Left ventricle myocardium inferior (tissue), 1 donor: ENCODE measurements at regions not wholly inside any gene's neighbourhood (a gene's known extent, or its start where the extent isn't known, plus 50 kb on each side); places are given as distances from the start of the nearest gene placed in this dataset.

Experiments used
- DNase-seq: peaks from one replicate; pipeline ENCODE4 v3.0.0-alpha.2; 2020
- H3K27ac ChIP-seq: fragments of 200-600 bp; replicated peaks from 2 replicates; pipeline ENCODE4 v1.8.0; 2021
- H3K27me3 ChIP-seq: fragments of 200-600 bp; 2 replicates; pipeline ENCODE4 v1.8.0; 2021; ENCODE audit warnings: low read depth
- H3K36me3 ChIP-seq: fragments of 200-600 bp; 2 replicates; pipeline ENCODE4 v1.8.0; 2021
- H3K4me1 ChIP-seq: fragments of 200-600 bp; 2 replicates; pipeline ENCODE4 v1.8.0; 2021
- H3K4me3 ChIP-seq: fragments of 200-600 bp; 2 replicates; pipeline ENCODE4 v1.8.0; 2021; ENCODE audit warnings: mild to moderate bottlenecking, moderate library complexity
- H3K9me3 ChIP-seq: fragments of 200-600 bp; replicated peaks from 2 replicates; pipeline ENCODE4 v1.8.0; 2021
- intact Hi-C: fragments of 100-400 bp; cut with micrococcal nuclease; formaldehyde crosslinking; loops from one replicate; pipeline ENCODE4 v1.11.0; 2022
- TF ChIP-seq, protein P1 (sequence below): fragments of 200-600 bp; IDR thresholded peaks from 2 replicates; pipeline ENCODE4 v1.8.0; 2021; ENCODE audit warnings: antibody characterized with exemption, mild to moderate bottlenecking, borderline replicate concordance
- donor health status: DM: no; HTN: yes; CAD: no; lungs with severe emphysema.

DNA sequence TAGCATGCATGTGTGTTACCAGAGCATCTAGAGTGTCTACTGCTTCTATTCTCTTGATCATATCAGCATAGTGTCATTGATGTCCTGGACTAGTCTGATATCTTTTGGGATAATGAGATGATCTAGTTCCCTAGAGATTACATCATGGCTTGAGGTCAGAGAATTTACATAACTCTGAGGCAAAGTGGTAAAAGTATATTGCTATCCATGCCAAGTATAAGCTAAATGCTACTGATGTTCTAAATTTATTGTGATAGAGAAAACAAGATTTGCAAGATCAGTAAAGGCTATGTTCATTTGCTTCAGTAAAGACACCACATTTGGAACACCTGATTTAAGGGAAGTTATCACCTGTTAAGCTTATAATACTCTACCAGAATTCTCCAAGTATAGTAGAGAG is 280.7 kb upstream of the PSMD7 start:
- no peak for DNase-seq
- Histone ChIP-seq H3K9me3 (no peaks in the 10 kb centered on the region), H3K27ac (no peak overlapping the region), H3K27me3 (peaks cover 9% of the 10 kb centered on the region), H3K4me3 (no peak overlapping the region), H3K4me1 (no peaks in the 10 kb centered on the region), H3K36me3 (no peaks in the 10 kb centered on the region)
- TF ChIP-seq, protein P1, sequence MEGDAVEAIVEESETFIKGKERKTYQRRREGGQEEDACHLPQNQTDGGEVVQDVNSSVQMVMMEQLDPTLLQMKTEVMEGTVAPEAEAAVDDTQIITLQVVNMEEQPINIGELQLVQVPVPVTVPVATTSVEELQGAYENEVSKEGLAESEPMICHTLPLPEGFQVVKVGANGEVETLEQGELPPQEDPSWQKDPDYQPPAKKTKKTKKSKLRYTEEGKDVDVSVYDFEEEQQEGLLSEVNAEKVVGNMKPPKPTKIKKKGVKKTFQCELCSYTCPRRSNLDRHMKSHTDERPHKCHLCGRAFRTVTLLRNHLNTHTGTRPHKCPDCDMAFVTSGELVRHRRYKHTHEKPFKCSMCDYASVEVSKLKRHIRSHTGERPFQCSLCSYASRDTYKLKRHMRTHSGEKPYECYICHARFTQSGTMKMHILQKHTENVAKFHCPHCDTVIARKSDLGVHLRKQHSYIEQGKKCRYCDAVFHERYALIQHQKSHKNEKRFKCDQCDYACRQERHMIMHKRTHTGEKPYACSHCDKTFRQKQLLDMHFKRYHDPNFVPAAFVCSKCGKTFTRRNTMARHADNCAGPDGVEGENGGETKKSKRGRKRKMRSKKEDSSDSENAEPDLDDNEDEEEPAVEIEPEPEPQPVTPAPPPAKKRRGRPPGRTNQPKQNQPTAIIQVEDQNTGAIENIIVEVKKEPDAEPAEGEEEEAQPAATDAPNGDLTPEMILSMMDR = no peak
- intact Hi-C loops = no loop called here

DNA sequence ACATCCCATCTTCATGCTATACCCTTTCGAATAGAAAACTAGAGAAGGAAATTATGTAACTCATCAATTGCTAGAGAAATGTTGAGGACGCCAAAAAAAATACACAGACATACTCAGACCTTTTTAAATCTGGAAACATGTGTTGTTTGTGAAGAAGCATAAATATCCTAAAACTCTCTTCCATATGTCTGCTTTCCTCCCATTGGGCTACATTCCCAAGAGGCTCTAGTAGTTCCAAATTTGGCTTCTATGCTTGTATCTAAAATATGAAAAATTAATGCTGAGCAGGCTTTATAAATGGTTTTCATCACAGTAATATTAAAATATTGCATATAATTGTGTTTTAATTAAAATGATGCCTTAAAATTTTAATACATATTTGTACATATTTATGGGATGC is 297.9 kb upstream of the PSMD7 start:
- TF ChIP-seq, protein P1 = no peak
- no peak overlapping the region for H3K4me3 ChIP-seq
- H3K27ac ChIP-seq = no peak overlapping the region
- DNase-seq = no peak
- H3K36me3 ChIP-seq = no peaks in the 10 kb centered on the region
- H3K9me3 ChIP-seq = peaks cover 39% of the 10 kb centered on the region
- H3K27me3 ChIP-seq = no peaks in the 10 kb centered on the region
- H3K4me1 ChIP-seq = peaks cover 3% of the 10 kb centered on the region
- intact Hi-C loops = no loop called here

DNA sequence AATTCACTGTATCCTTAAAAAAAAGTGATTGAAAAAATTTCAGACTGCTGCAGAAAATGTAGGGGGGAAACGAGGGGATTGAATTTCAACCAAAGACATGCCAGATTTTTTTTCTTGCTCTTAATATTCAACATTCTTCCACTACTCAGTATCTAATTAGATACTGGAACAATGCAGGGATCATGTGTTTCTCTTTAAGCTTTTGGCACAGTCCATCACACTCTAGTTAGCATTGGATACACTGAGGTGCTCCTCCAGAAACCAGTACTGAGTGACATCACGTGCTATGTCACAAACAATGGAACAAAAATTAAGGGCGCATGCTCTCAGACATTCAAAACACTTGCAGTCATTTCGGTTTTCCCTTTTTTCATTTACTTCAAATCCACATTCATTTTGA is 298.6 kb upstream of the PSMD7 start:
- H3K4me1 ChIP-seq = peaks cover 3% of the 10 kb centered on the region
- TF ChIP-seq, protein P1 = no peak
- H3K27me3 ChIP-seq = no peaks in the 10 kb centered on the region
- H3K9me3 ChIP-seq = peaks cover 32% of the 10 kb centered on the region
- H3K36me3 ChIP-seq = no peaks in the 10 kb centered on the region
- no peak for DNase-seq
- H3K27ac ChIP-seq = no peak overlapping the region
- intact Hi-C loops = no loop called here
- no peak overlapping the region for H3K4me3 ChIP-seq

DNA sequence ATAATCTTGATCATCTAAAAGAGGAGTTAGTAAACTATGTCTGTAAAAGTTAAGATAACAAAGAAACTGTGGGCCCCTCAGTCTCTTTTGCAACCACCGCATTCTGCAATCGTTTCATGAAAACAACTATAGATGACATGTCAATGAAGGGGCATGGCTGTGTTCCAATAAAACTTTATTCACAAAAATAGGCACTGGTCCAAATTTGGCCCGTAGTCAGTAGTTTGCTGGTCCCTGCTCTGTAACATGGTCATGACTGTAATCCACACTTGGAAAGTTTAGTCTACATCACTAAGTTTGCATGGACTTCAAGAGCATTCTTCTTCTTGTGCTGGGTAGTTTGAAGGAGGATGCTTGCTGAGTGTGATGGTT is 299.3 kb upstream of the PSMD7 start:
- H3K4me1 ChIP-seq = peaks cover 3% of the 10 kb centered on the region
- no peak overlapping the region for H3K4me3 ChIP-seq
- H3K27ac ChIP-seq = no peak overlapping the region
- intact Hi-C loops = no loop called here
- H3K36me3 ChIP-seq = no peaks in the 10 kb centered on the region
- H3K9me3 ChIP-seq = peaks cover 26% of the 10 kb centered on the region
- TF ChIP-seq, protein P1 = no peak
- no peak for DNase-seq
- no peaks in the 10 kb centered on the region for H3K27me3 ChIP-seq

DNA sequence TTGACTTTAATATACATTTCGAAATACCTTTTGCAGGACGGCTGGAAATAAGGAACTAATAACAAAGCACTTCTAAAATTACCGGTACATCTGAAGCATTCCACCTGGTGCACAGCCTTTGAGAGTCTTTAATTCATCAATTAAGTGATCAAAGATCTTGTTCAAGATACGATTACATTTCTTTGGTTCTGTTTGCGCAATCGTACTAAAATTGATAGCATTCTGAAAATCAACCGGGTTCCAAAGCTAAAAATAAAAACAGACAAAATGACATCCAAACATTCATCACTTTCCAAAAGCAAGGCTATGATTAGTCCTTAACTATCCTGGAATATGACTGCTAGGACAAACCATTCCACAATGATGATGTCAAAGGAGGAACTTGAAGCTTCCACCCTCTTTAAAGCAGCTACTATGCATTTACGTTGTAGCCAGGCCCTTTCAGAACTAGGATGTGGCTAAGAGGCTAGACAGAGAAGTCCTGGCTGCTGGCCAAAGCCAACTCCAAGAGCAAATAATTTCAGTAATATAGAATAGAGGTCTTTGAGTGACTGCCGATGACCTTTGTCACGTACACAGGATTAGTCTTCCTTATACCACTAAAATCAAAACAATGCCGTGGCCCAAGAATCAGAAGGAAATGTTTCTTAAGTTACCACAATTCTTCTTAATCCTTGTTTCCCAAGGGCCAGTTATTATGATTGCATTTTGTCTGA is 299.8 kb upstream of the PSMD7 start:
- intact Hi-C loops = no loop called here
- no peaks in the 10 kb centered on the region for H3K36me3 ChIP-seq
- no peak for DNase-seq
- peaks cover 22% of the 10 kb centered on the region for H3K9me3 ChIP-seq
- no peak overlapping the region for H3K4me3 ChIP-seq
- H3K27me3 ChIP-seq = no peaks in the 10 kb centered on the region
- H3K27ac ChIP-seq = no peak overlapping the region
- TF ChIP-seq, protein P1 = no peak
- peaks cover 3% of the 10 kb centered on the region for H3K4me1 ChIP-seq
